GM21381 (cell line): ENCODE measurements at regions not wholly inside any gene's neighbourhood (a gene's known extent, or its start where the extent isn't known, plus 50 kb on each side); places are given as distances from the start of the nearest gene placed in this dataset.
"Not testable (repeated sequence)": the region's sequence is repeated elsewhere in the genome, so short reads cannot be mapped to it uniquely, and the experiment has no call there.

Experiments used
- ATAC-seq: cut with Tn5 transposase; IDR thresholded peaks from one replicate; pipeline ENCODE4 v1.9.1; 2021; ENCODE audit warnings: mild to moderate bottlenecking, moderate library complexity; ENCODE audit not compliant: unreplicated experiment

GRCh38 chr12:128078301-128078971, 188.5 kb upstream of the TMEM132C start:
- no peak for ATAC-seq

- no peak for ATAC-seq
Measured at GRCh38 chr12:128079446-128079845, 187.5 kb upstream of the TMEM132C start.

GRCh38 chr12:128083132-128083729, 183.7 kb upstream of the TMEM132C start:
- ATAC-seq, result no peak

GRCh38 chr12:128088926-128089325, 178.0 kb upstream of the TMEM132C start:
- ATAC-seq, result no peak

GRCh38 chr12:128089961-128090360, 177.0 kb upstream of the TMEM132C start:
- no peak for ATAC-seq

- no peak for ATAC-seq
Measured at GRCh38 chr12:128091101-128091720, 175.8 kb upstream of the TMEM132C start.

- no peak for ATAC-seq
Measured at GRCh38 chr12:128091951-128092382, 175.0 kb upstream of the TMEM132C start.

- ATAC-seq, result no peak
Measured at GRCh38 chr12:128098730-128099129, 168.2 kb upstream of the TMEM132C start.

- ATAC-seq, result no peak
Measured at GRCh38 chr12:128103152-128103551, 163.8 kb upstream of the TMEM132C start.

- no peak for ATAC-seq
Measured at GRCh38 chr12:128109236-128109635, 157.7 kb upstream of the TMEM132C start.

- ATAC-seq, result no peak
Measured at GRCh38 chr12:128109636-128110035, 157.3 kb upstream of the TMEM132C start.

GRCh38 chr12:128111333-128111732, 155.6 kb upstream of the TMEM132C start:
- ATAC-seq, result no peak

GRCh38 chr12:128111951-128112350, 155.0 kb upstream of the TMEM132C start:
- ATAC-seq, result no peak

- not testable (repeated sequence) for ATAC-seq
Measured at GRCh38 chr12:128113250-128113649, 153.7 kb upstream of the TMEM132C start.

- ATAC-seq, result no peak
Measured at GRCh38 chr12:128114485-128114884, 152.5 kb upstream of the TMEM132C start.

- ATAC-seq, result no peak
Measured at GRCh38 chr12:128116537-128116936, 150.4 kb upstream of the TMEM132C start.

GRCh38 chr12:128120035-128120434, 146.9 kb upstream of the TMEM132C start:
- ATAC-seq, result no peak

GRCh38 chr12:128121424-128121823, 145.5 kb upstream of the TMEM132C start:
- no peak for ATAC-seq

GRCh38 chr12:128123096-128123495, 143.9 kb upstream of the TMEM132C start:
- ATAC-seq, result no peak

- no peak for ATAC-seq
Measured at GRCh38 chr12:128131955-128132354, 135.0 kb upstream of the TMEM132C start.

GRCh38 chr12:128133321-128134073, 133.5 kb upstream of the TMEM132C start:
- no peak for ATAC-seq

GRCh38 chr12:128137140-128137539, 129.8 kb upstream of the TMEM132C start:
- ATAC-seq, result no peak
